K562 (cell line): ENCODE measurements at regions not wholly inside any gene's neighbourhood (a gene's known extent, or its start where the extent isn't known, plus 50 kb on each side); places are given as distances from the start of the nearest gene placed in this dataset.

Experiments
- ATAC-seq: fragments of 200-7000 bp; cut with Tn5 transposase; 3 replicates; pipeline ENCODE4 v1.9.1; 2020; ENCODE audit warnings: moderate library complexity
- BruUV-seq: library from RNA; stranded (reverse); fragments of 400-500 nt; replicated peaks from 2 replicates; lab custom pipeline; 2021; lab: Mats Ljungman, UMichigan
- CTCF ChIA-PET: fragments of 300-600 bp; formaldehyde crosslinking; extraction: SDS; loops from one replicate; lab custom pipeline; 2021; ENCODE audit warnings: low intra/inter-chr PET ratio; lab: Yijun Ruan, JAX
- POLR2A ChIA-PET: fragments of 300-600, 350-650 bp; sonication (Branson Sonifier 250); formaldehyde crosslinking; extraction: SDS; loops from one replicate; lab custom pipeline; 2021; ENCODE audit warnings: antibody characterized with exemption, inconsistent platforms; lab: Yijun Ruan, JAX
- DNase-seq, 4 experiments: peaks; one replicate each; pipeline versions ENCODE4 v3.0.0 to v3.0.0-alpha.2; 2011 to 2018; ENCODE audit warnings: low spot score in 3 of 4, mixed read lengths in 3 of 4; ENCODE audit errors: extremely low read depth in 1 of 4
- FAIRE-seq: peaks from 2 replicates; lab custom pipeline; 2011; peaks lifted over from hg19 to GRCh38; lab: Jason Lieb, UNC
- H2AFZ ChIP-seq: 2 replicates; pipeline ENCODE4 v1.6.0; 2011; ENCODE audit warnings: low read depth, low read length, control low read depth, inconsistent platforms
- H3K27ac ChIP-seq: fragments of 200-600 bp; 3 replicates; pipeline ENCODE4 v1.8.0; 2011; ENCODE audit warnings: low read depth, mild to moderate bottlenecking, control low read depth, inconsistent platforms, low read length, moderate library complexity, mixed read lengths; ENCODE audit errors: extremely low read depth
- H3K27me3 ChIP-seq, 2 experiments: fragments of 300-600 bp in 1 of 2; 2 replicates in 1 of 2; 3 replicates in 1 of 2; pipeline versions ENCODE4 v1.6.0 to v1.8.0; 2011; ENCODE audit warnings: inconsistent platforms in 2 of 2, low read length in 2 of 2, mild to moderate bottlenecking in 1 of 2, mixed read lengths in 1 of 2, moderate library complexity in 1 of 2; ENCODE audit not compliant: control insufficient read depth in 2 of 2, insufficient read depth in 2 of 2
- H3K36me3 ChIP-seq: fragments of 300-600 bp; 3 replicates; pipeline ENCODE4 v1.8.0; 2011; ENCODE audit warnings: mild to moderate bottlenecking, low read length, inconsistent platforms; ENCODE audit not compliant: control insufficient read depth, insufficient read depth
- H3K4me1 ChIP-seq, 2 experiments: fragments of 200-600 bp in 1 of 2; replicated peaks in 1 of 2; 2 replicates in 1 of 2; 3 replicates in 1 of 2; pipeline versions ENCODE4 v1.5.1 to v1.8.0; 2011; ENCODE audit warnings: inconsistent platforms in 2 of 2, low read length in 2 of 2, mild to moderate bottlenecking in 1 of 2, mixed read lengths in 1 of 2, moderate library complexity in 1 of 2; ENCODE audit not compliant: control insufficient read depth in 2 of 2, insufficient read depth in 2 of 2
- H3K4me2 ChIP-seq: 2 replicates; pipeline ENCODE4 v1.6.1; 2011; ENCODE audit warnings: low read length, control low read depth, inconsistent platforms, mixed read lengths; ENCODE audit not compliant: insufficient read depth
- H3K4me3 ChIP-seq: fragments of 200-600 bp; sonication (generic), shearing (Covaris generic); 2 replicates; pipeline ENCODE4 v1.5.1; 2016; ENCODE audit warnings: control low read depth, inconsistent platforms
- H3K79me2 ChIP-seq: fragments of 200-600 bp; 3 replicates; pipeline ENCODE4 v1.8.0; 2011; ENCODE audit warnings: low read length, inconsistent platforms; ENCODE audit not compliant: control insufficient read depth, insufficient read depth
- H3K9ac ChIP-seq, 2 experiments: 2 replicates each; pipeline versions ENCODE4 v1.6.0 to v1.6.1; 2011; ENCODE audit warnings: low read depth in 2 of 2, low read length in 2 of 2, control low read depth in 1 of 2, inconsistent platforms in 1 of 2, mild to moderate bottlenecking in 1 of 2, mixed read lengths in 1 of 2; ENCODE audit not compliant: insufficient read depth in 1 of 2
- H3K9me1 ChIP-seq: one replicate; pipeline ENCODE4 v1.6.0; 2011; ENCODE audit warnings: inconsistent platforms, mild to moderate bottlenecking, low read length, moderate library complexity; ENCODE audit not compliant: control insufficient read depth, insufficient read depth
- H3K9me3 ChIP-seq: replicated peaks from 2 replicates; pipeline ENCODE4 v1.5.1; 2011; ENCODE audit warnings: low read depth, low read length, inconsistent platforms; ENCODE audit not compliant: control insufficient read depth, insufficient read depth
- H4K20me1 ChIP-seq: replicated peaks from 2 replicates; pipeline ENCODE4 v1.6.1; 2011; ENCODE audit warnings: low read length, inconsistent platforms, mixed read lengths; ENCODE audit not compliant: control insufficient read depth, insufficient read depth
- ARID1B ChIP-seq: fragments of 450-650 bp; IDR thresholded peaks from 2 replicates; pipeline ENCODE4 v1.6.1; 2016; ENCODE audit warnings: antibody characterized with exemption, mild to moderate bottlenecking, inconsistent platforms
- CCAR2 ChIP-seq: fragments of 200-400 bp; formaldehyde crosslinking; IDR thresholded peaks from 2 replicates; pipeline ENCODE4 v1.6.1; 2017; ENCODE audit warnings: mild to moderate bottlenecking, low read depth, low read length
- ERF ChIP-seq: fragments of 450-650 bp; formaldehyde crosslinking; IDR thresholded peaks from 2 replicates; pipeline ENCODE4 v1.4.0; 2020; ENCODE audit warnings: mild to moderate bottlenecking, mixed read lengths
- ETS2 ChIP-seq: IDR thresholded peaks from 2 replicates; pipeline ENCODE4 v1.6.1; 2016; ENCODE audit warnings: borderline replicate concordance, missing genetic modification characterization, mild to moderate bottlenecking, moderate library complexity, missing compliant biosample characterization; ENCODE audit not compliant: poor library complexity, severe bottlenecking
- IFI16 ChIP-seq: fragments of 250-450 bp; sonication (Bioruptor Pico); IDR thresholded peaks from 2 replicates; pipeline ENCODE4 v2.1.2; 2022; ENCODE audit warnings: mild to moderate bottlenecking, inconsistent platforms
- MED1 ChIP-seq: sonication (generic); formaldehyde crosslinking; IDR thresholded peaks from 2 replicates; pipeline ENCODE4 v1.8.1; 2023; ENCODE audit warnings: missing genetic modification reagents, borderline replicate concordance
- MEF2A ChIP-seq: IDR thresholded peaks from 2 replicates; pipeline ENCODE4 v1.6.1; 2011; ENCODE audit warnings: low read depth, mild to moderate bottlenecking, low read length, moderate library complexity; ENCODE audit not compliant: control insufficient read depth
- PHF20 ChIP-seq: fragments of 450-650 bp; IDR thresholded peaks from 2 replicates; pipeline ENCODE4 v1.6.1; 2018; ENCODE audit not compliant: partially characterized antibody
- RHOXF2B ChIP-seq: fragments of 250-450 bp; sonication (Bioruptor Pico); conservative IDR thresholded peaks from 2 replicates; pipeline ENCODE4 v1.5.1; 2021
- SAFB ChIP-seq: fragments of 200-400 bp; formaldehyde crosslinking; IDR thresholded peaks from 2 replicates; pipeline ENCODE4 v1.6.1; 2017; ENCODE audit warnings: low read depth, low read length, borderline replicate concordance
- SFPQ ChIP-seq: fragments of 200-400 bp; formaldehyde crosslinking; IDR thresholded peaks from 2 replicates; pipeline ENCODE4 v1.6.1; 2017; ENCODE audit warnings: mild to moderate bottlenecking, low read depth, low read length, moderate library complexity
- SIRT6 ChIP-seq: IDR thresholded peaks from one replicate; pipeline ENCODE4 v1.6.1; 2012; ENCODE audit warnings: low read depth, mild to moderate bottlenecking, control low read depth, inconsistent platforms, low read length, moderate library complexity
- SOX6 ChIP-seq: fragments of 450-650 bp; IDR thresholded peaks from 2 replicates; pipeline ENCODE4 v1.6.1; 2014; ENCODE audit warnings: mild to moderate bottlenecking
- SRSF1 ChIP-seq: fragments of 200-400 bp; formaldehyde crosslinking; IDR thresholded peaks from 2 replicates; pipeline ENCODE4 v1.6.1; 2017; ENCODE audit warnings: mild to moderate bottlenecking, low read depth, low read length, moderate library complexity
- ZBTB17 ChIP-seq: fragments of 450-650 bp; formaldehyde crosslinking; IDR thresholded peaks from 2 replicates; pipeline ENCODE4 v1.4.0; 2020; ENCODE audit warnings: mild to moderate bottlenecking
- ZNF561 ChIP-seq: fragments of 450-650 bp; formaldehyde crosslinking; conservative IDR thresholded peaks from 2 replicates; pipeline ENCODE4 v1.4.0; 2020; ENCODE audit warnings: mild to moderate bottlenecking, moderate library complexity
- ZNF655 ChIP-seq: fragments of 250-450 bp; sonication (Bioruptor Pico); IDR thresholded peaks from 2 replicates; pipeline ENCODE4 v1.5.0; 2021
- WGBS: fragments of 100-300 bp; shearing (Covaris generic); methylation state at CpG from one replicate; pipeline ENCODE4 v1.1.6; 2016; ENCODE audit warnings: low coverage, mixed read lengths; ENCODE audit not compliant: insufficient coverage; ENCODE audit errors: missing lambda C conversion rate; 5-methylcytosine and 5-hydroxymethylcytosine counted together
- in situ Hi-C: fragments of 300-500 bp; cut with MboI; formaldehyde crosslinking; loops from 4 replicates; pipeline ENCODE4 v1.15.0; 2018; ENCODE audit warnings: inconsistent platforms, mixed read lengths
- intact Hi-C: fragments of 100-400 bp; cut with micrococcal nuclease; formaldehyde crosslinking; loops from 2 replicates; pipeline ENCODE4 v1.14.2; 2022
- TF ChIP-seq, protein P1 (sequence below): fragments of 450-650 bp; IDR thresholded peaks from one replicate; pipeline ENCODE4 v1.6.1; 2018; ENCODE audit warnings: mild to moderate bottlenecking, moderate library complexity; ENCODE audit not compliant: partially characterized antibody
- TF ChIP-seq, protein P2 (sequence below): fragments of 250-450 bp; sonication (Bioruptor Pico); IDR thresholded peaks from 2 replicates; pipeline ENCODE4 v1.4.0; 2020

- Histone ChIP-seq H3K36me3 (no peaks in the 10 kb centered on the region), H3K79me2 (no peaks in the 10 kb centered on the region), H3K27me3 (no peaks in the 10 kb centered on the region), H3K4me2 (no peak overlapping the region), H3K4me3 (no peak overlapping the region), H3K9ac (no peak overlapping the region), H2AFZ (no peak overlapping the region), H3K27ac (no peak overlapping the region), H3K9me1 (no peaks in the 10 kb centered on the region), H4K20me1 (no peaks in the 10 kb centered on the region), H3K4me1 (no peaks in the 10 kb centered on the region), H3K9me3 (no peaks in the 10 kb centered on the region)
- POLR2A ChIA-PET: no interaction called here
- FAIRE-seq (no peak), DNase-seq (no peak), ATAC-seq (no peak)
- 2% methylated on average over 9 of the region's 9 CpGs for WGBS
- intact Hi-C loops: no loop called here
- no TSS peak for BruUV-seq
- CTCF ChIA-PET: no interaction called here
- in situ Hi-C loops: no loop called here
- TF ChIP-seq MEF2A (no peak), PHF20 (no peak), ZNF561 (CRISPR knock-in tag) (no peak), SRSF1 (no peak), SOX6 (no peak), MED1 (CRISPR knock-in tag) (no peak), ZBTB17 (CRISPR knock-in tag) (no peak), RHOXF2B (CRISPR knock-in tag) (no peak), SAFB (no peak), CCAR2 (no peak), ETS2 (no peak), SFPQ (no peak), SIRT6 (no peak), ARID1B (no peak), ZNF655 (CRISPR knock-in tag) (no peak), IFI16 (CRISPR knock-in tag) (no peak), ERF (no peak)
- TF ChIP-seq, protein P1, sequence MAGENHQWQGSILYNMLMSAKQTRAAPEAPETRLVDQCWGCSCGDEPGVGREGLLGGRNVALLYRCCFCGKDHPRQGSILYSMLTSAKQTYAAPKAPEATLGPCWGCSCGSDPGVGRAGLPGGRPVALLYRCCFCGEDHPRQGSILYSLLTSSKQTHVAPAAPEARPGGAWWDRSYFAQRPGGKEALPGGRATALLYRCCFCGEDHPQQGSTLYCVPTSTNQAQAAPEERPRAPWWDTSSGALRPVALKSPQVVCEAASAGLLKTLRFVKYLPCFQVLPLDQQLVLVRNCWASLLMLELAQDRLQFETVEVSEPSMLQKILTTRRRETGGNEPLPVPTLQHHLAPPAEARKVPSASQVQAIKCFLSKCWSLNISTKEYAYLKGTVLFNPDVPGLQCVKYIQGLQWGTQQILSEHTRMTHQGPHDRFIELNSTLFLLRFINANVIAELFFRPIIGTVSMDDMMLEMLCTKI: no peak
- TF ChIP-seq, protein P2, sequence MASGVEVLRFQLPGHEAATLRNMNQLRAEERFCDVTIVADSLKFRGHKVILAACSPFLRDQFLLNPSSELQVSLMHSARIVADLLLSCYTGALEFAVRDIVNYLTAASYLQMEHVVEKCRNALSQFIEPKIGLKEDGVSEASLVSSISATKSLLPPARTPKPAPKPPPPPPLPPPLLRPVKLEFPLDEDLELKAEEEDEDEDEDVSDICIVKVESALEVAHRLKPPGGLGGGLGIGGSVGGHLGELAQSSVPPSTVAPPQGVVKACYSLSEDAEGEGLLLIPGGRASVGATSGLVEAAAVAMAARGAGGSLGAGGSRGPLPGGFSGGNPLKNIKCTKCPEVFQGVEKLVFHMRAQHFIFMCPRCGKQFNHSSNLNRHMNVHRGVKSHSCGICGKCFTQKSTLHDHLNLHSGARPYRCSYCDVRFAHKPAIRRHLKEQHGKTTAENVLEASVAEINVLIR (CRISPR knock-in tag): no peak
Measured at GRCh38 chr6:112407101-112407590, 60.0 kb downstream of the RFPL4B start.
